Vagina (tissue), 2 donors: ENCODE measurements at regions not wholly inside any gene's neighbourhood (a gene's known extent, or its start where the extent isn't known, plus 50 kb on each side); places are given as distances from the start of the nearest gene placed in this dataset.

ENCODE experiments used
- DNase-seq, 2 donors: peaks; one replicate each; pipeline ENCODE4 v3.0.0-alpha.2; 2017; ENCODE audit errors: extremely low spot score in 2 of 2
- H3K27ac ChIP-seq: fragments of 200-600 bp; sonication (generic); one replicate; pipeline ENCODE4 v1.5.1; 2019
- H3K27me3 ChIP-seq: fragments of 200-600 bp; sonication (generic); one replicate; pipeline ENCODE4 v1.5.1; 2019
- H3K36me3 ChIP-seq, 2 donors: fragments of 200-600 bp; sonication (generic); one replicate each; pipeline ENCODE4 v1.5.1; 2017 to 2019
- H3K4me1 ChIP-seq: fragments of 200-600 bp; sonication (generic); one replicate; pipeline ENCODE4 v1.5.1; 2019
- H3K4me3 ChIP-seq, 2 donors: fragments of 200-600 bp; sonication (generic); 1 replicate in 1 of 2; 2 replicates in 1 of 2; pipeline ENCODE4 v1.5.1; 2016 to 2019
- H3K9me3 ChIP-seq: fragments of 200-600 bp; sonication (generic); one replicate; pipeline ENCODE4 v1.5.1; 2019
- CTCF ChIP-seq, 3 experiments: fragments of 450-650 bp in 2 of 3; fragments of 200-600 bp in 1 of 3; sonication (generic) in 1 of 3; IDR thresholded peaks; one replicate each; pipeline ENCODE4 v1.5.1; 2017 to 2019; ENCODE audit warnings: antibody characterized with exemption in 3 of 3, mild to moderate bottlenecking in 2 of 3, moderate library complexity in 2 of 3
- POLR2A ChIP-seq, 2 donors: fragments of 450-650 bp; IDR thresholded peaks; one replicate each; pipeline ENCODE4 v1.6.1; 2017; ENCODE audit warnings: antibody characterized with exemption in 2 of 2, mild to moderate bottlenecking in 2 of 2, moderate library complexity in 2 of 2
- POLR2AphosphoS5 ChIP-seq, 2 donors: sonication (generic); formaldehyde crosslinking; IDR thresholded peaks; one replicate each; pipeline ENCODE4 v1.9.0; 2017; ENCODE audit warnings: antibody characterized with exemption in 2 of 2, mild to moderate bottlenecking in 2 of 2, low read depth in 1 of 2; ENCODE audit not compliant: insufficient read depth in 1 of 2
- intact Hi-C: fragments of 100-400 bp; cut with DNase I; formaldehyde crosslinking; loops from one replicate; pipeline ENCODE4 v1.15.1; 2023

- Histone ChIP-seq H3K36me3 (no peaks in the 10 kb centered on the region), H3K4me3 (no peak overlapping the region), H3K4me1 (no peaks in the 10 kb centered on the region), H3K9me3 (no peaks in the 10 kb centered on the region), H3K27me3 (no peaks in the 10 kb centered on the region), H3K27ac (no peak overlapping the region)
- TF ChIP-seq POLR2A (IDR thresholded peaks at IDR 0.05) (no peak), POLR2AphosphoS5 (IDR thresholded peaks at IDR 0.05; ENCODE audit: insufficient read depth in 1 of 2, low read depth in 1 of 2) (no peak), CTCF (IDR thresholded peaks at IDR 0.05) (no peak)
- intact Hi-C loops = loop anchor here (10.0 kb wide), 1 partner anchor 305 kb away; no protein-coding TSS in a partner anchor
- no peak for DNase-seq
Measured at GRCh38 chr11:70769521-70769920, 371.2 kb downstream of the CTTN start.

GRCh38 chr11:70771099-70771885, 373.0 kb downstream of the CTTN start:
- H3K4me1 ChIP-seq = no peaks in the 10 kb centered on the region
- H3K4me3 ChIP-seq = no peak overlapping the region
- H3K36me3 ChIP-seq = no peaks in the 10 kb centered on the region
- intact Hi-C loops = no loop called here
- H3K27ac ChIP-seq = no peak overlapping the region
- H3K9me3 ChIP-seq = no peaks in the 10 kb centered on the region
- H3K27me3 ChIP-seq = no peaks in the 10 kb centered on the region
- no peak for DNase-seq
- TF ChIP-seq CTCF (IDR thresholded peaks at IDR 0.05) = no peak
- no peak for TF ChIP-seq POLR2A (IDR thresholded peaks at IDR 0.05)
- no peak for TF ChIP-seq POLR2AphosphoS5 (IDR thresholded peaks at IDR 0.05; ENCODE audit: insufficient read depth in 1 of 2, low read depth in 1 of 2)

GRCh38 chr11:70772950-70773349, 374.6 kb downstream of the CTTN start:
- H3K27ac ChIP-seq = no peak overlapping the region
- no peaks in the 10 kb centered on the region for H3K4me1 ChIP-seq
- no peaks in the 10 kb centered on the region for H3K9me3 ChIP-seq
- no peak for TF ChIP-seq POLR2A (IDR thresholded peaks at IDR 0.05)
- TF ChIP-seq POLR2AphosphoS5 (IDR thresholded peaks at IDR 0.05; ENCODE audit: insufficient read depth in 1 of 2, low read depth in 1 of 2) = no peak
- TF ChIP-seq CTCF (IDR thresholded peaks at IDR 0.05) = no peak
- H3K36me3 ChIP-seq = no peaks in the 10 kb centered on the region
- intact Hi-C loops = no loop called here
- no peaks in the 10 kb centered on the region for H3K27me3 ChIP-seq
- H3K4me3 ChIP-seq = no peak overlapping the region
- DNase-seq = no peak

- Histone ChIP-seq H3K4me3 (no peak overlapping the region), H3K9me3 (no peaks in the 10 kb centered on the region), H3K27me3 (no peaks in the 10 kb centered on the region), H3K4me1 (no peaks in the 10 kb centered on the region), H3K27ac (no peak overlapping the region), H3K36me3 (no peaks in the 10 kb centered on the region)
- intact Hi-C loops = no loop called here
- TF ChIP-seq CTCF (IDR thresholded peaks at IDR 0.05) = no peak
- no peak for TF ChIP-seq POLR2A (IDR thresholded peaks at IDR 0.05)
- TF ChIP-seq POLR2AphosphoS5 (IDR thresholded peaks at IDR 0.05; ENCODE audit: insufficient read depth in 1 of 2, low read depth in 1 of 2) = no peak
- no peak for DNase-seq
Measured at GRCh38 chr11:70775386-70776075, 377.2 kb downstream of the CTTN start.
